ENCODE measurements at regions not wholly inside any gene's neighbourhood (a gene's known extent, or its start where the extent isn't known, plus 50 kb on each side); places are given as distances from the start of the nearest gene placed in this dataset.

GRCh38 chrX:97863261-97863660 lies 979.6 kb downstream of the RPA4 start:
- TF ChIP-seq, protein P1, sequence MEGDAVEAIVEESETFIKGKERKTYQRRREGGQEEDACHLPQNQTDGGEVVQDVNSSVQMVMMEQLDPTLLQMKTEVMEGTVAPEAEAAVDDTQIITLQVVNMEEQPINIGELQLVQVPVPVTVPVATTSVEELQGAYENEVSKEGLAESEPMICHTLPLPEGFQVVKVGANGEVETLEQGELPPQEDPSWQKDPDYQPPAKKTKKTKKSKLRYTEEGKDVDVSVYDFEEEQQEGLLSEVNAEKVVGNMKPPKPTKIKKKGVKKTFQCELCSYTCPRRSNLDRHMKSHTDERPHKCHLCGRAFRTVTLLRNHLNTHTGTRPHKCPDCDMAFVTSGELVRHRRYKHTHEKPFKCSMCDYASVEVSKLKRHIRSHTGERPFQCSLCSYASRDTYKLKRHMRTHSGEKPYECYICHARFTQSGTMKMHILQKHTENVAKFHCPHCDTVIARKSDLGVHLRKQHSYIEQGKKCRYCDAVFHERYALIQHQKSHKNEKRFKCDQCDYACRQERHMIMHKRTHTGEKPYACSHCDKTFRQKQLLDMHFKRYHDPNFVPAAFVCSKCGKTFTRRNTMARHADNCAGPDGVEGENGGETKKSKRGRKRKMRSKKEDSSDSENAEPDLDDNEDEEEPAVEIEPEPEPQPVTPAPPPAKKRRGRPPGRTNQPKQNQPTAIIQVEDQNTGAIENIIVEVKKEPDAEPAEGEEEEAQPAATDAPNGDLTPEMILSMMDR (IDR thresholded peaks at IDR 0.05; ENCODE audit: low read depth, low read length, missing control alignments) = no peak
- H3K4me3 ChIP-seq (ENCODE audit: low read depth, low read length) = no peak overlapping the region
- DNase-seq (ENCODE audit: low read depth) = no peak

GRCh38 chrX:97867266-97867665 lies 983.6 kb downstream of the RPA4 start:
- DNase-seq (ENCODE audit: low read depth) = no peak
- no peak overlapping the region for H3K4me3 ChIP-seq (ENCODE audit: low read depth, low read length)
- TF ChIP-seq, protein P1 (IDR thresholded peaks at IDR 0.05; ENCODE audit: low read depth, low read length, missing control alignments) = no peak

GRCh38 chrX:97876697-97877407 lies 993.1 kb downstream of the RPA4 start:
- H3K4me3 ChIP-seq (ENCODE audit: low read depth, low read length) = no peak overlapping the region
- TF ChIP-seq, protein P1 (IDR thresholded peaks at IDR 0.05; ENCODE audit: low read depth, low read length, missing control alignments) = no peak
- no peak for DNase-seq (ENCODE audit: low read depth)

GRCh38 chrX:97882306-97882705 lies 998.6 kb downstream of the RPA4 start:
- DNase-seq (ENCODE audit: low read depth) = no peak
- TF ChIP-seq, protein P1 (IDR thresholded peaks at IDR 0.05; ENCODE audit: low read depth, low read length, missing control alignments) = no peak
- H3K4me3 ChIP-seq (ENCODE audit: low read depth, low read length) = no peak overlapping the region

GRCh38 chrX:97895751-97896150 lies 1012.0 kb downstream of the RPA4 start:
- no peak overlapping the region for H3K4me3 ChIP-seq (ENCODE audit: low read depth, low read length)
- DNase-seq (ENCODE audit: low read depth) = no peak
- TF ChIP-seq, protein P1 (IDR thresholded peaks at IDR 0.05; ENCODE audit: low read depth, low read length, missing control alignments) = no peak

DNA sequence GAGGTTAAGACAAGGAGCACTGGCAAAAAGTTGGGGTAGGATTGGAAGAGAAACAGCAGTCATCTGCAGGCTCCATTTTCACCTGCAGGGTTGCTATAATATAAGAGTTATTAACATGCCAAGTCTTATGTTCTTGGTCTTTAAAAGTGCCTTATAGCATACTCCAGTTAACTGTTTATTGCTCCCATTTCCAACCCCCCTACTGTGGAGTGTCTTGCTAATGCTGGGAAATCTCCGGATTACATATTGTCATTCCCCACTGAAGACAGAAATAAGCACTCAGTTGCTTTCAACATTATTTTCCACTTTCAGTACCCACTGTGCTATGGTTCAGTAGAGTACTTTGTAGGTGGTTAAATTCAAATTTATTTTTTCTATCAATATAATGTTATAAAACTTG lies 1014.3 kb downstream of the RPA4 start:
- TF ChIP-seq, protein P1 (IDR thresholded peaks at IDR 0.05; ENCODE audit: low read depth, low read length, missing control alignments) = no peak
- no peak for DNase-seq (ENCODE audit: low read depth)

DNA sequence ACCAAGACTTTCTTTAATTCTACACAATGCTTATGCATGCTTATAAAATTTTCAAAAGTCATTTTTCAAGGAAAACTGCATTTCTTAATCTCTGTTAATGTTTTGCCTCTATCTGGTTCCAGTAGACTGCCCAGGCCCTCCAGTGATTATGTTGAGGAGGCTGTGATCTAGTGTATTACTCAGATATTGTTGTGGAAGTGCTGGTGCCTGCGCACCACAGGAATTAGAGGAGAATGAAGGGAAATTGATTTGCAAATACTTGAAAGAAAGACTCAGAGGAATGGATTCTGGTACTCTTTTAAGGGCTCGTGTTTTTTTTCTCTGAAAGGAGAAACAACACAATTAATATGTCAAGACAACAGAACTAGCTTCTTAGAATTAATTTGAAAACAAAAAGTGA lies 1015.1 kb downstream of the RPA4 start:
- no peak for DNase-seq (ENCODE audit: low read depth)
- no peak overlapping the region for H3K4me3 ChIP-seq (ENCODE audit: low read depth, low read length)
- TF ChIP-seq, protein P1 (IDR thresholded peaks at IDR 0.05; ENCODE audit: low read depth, low read length, missing control alignments) = no peak

More for the DNA sequence above, 1014.3 kb downstream of the RPA4 start:
- H3K4me3 ChIP-seq (ENCODE audit: low read depth, low read length) = no peak overlapping the region
